ENCODE measurements at regions not wholly inside any gene's neighbourhood (a gene's known extent, or its start where the extent isn't known, plus 50 kb on each side); places are given as distances from the start of the nearest gene placed in this dataset.
A peak's percentile ranks its signal among the peaks of the same experiment; 100 is the strongest.
"Not testable (repeated sequence)": the region's sequence is repeated elsewhere in the genome, so short reads cannot be mapped to it uniquely, and the experiment has no call there.

DNA sequence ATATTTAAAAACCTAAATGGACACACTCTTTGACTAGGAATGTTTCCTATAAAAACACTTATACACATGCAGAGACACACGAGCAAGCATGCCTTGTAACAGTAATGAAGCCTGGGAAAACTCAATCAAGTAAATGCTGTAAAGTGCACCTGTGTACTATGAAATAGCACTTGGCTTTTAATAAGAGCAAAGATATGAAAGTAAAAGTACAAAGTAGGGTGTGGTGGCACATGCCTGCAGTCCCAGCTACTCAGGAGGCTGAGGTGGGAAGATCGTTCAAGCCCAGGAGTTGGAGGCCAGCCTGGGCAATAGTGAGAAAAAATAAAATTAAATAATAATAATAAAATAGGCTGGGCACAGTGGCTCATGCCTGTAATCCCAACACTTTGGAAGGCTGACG lies 166.9 kb upstream of the GRK3 start:
- Histone ChIP-seq H3K36me3 (ENCODE audit: control insufficient read depth in 4 of 4, insufficient read depth in 3 of 4, low read depth in 1 of 4, low read length in 3 of 4) (no peaks in the 10 kb centered on the region), H3K9me3 (ENCODE audit: control insufficient read depth in 4 of 4, low read length in 3 of 4) (no peaks in the 10 kb centered on the region), H3K27me3 (ENCODE audit: control insufficient read depth in 4 of 4, insufficient read depth in 4 of 4, low read length in 3 of 4) (no peaks in the 10 kb centered on the region), H3K4me1 (ENCODE audit: control insufficient read depth in 4 of 4, insufficient read depth in 4 of 4, low read length in 3 of 4) (peaks cover 28 to 60% (median 42%) of the 10 kb centered on the region in 4 donors), H3K4me3 (ENCODE audit: low read depth in 1 of 3, low read length in 3 of 3) (no peak overlapping the region), H3K9ac (ENCODE audit: low read depth in 1 of 2, low read length in 2 of 2) (no peak overlapping the region), H3K27ac (ENCODE audit: low read depth in 1 of 2, low read length in 2 of 2) (no peak overlapping the region)
- no peak for DNase-seq (ENCODE audit: low spot score)
- TF ChIP-seq SP1 (IDR thresholded peaks at IDR 0.05) (no peak), NR2F2 (IDR thresholded peaks at IDR 0.05) (no peak), FOXA2 (IDR thresholded peaks at IDR 0.05) (no peak), YY1 (IDR thresholded peaks at IDR 0.05) (no peak), EGR1 (IDR thresholded peaks at IDR 0.05; ENCODE audit: low read depth in 2 of 2) (no peak), RAD21 (IDR thresholded peaks at IDR 0.05) (no peak), JUND (IDR thresholded peaks at IDR 0.05) (no peak), RXRA (IDR thresholded peaks at IDR 0.05) (no peak), GABPA (IDR thresholded peaks at IDR 0.05 in 1 of 2, conservative IDR thresholded peaks at IDR 0.05 in 1 of 2) (no peak), FOXA1 (IDR thresholded peaks at IDR 0.05) (no peak), HNF4G (IDR thresholded peaks at IDR 0.05) (no peak), TAF1 (conservative IDR thresholded peaks at IDR 0.05) (no peak), HNF4A (conservative IDR thresholded peaks at IDR 0.05) (no peak)
- TF ChIP-seq, protein P1, sequence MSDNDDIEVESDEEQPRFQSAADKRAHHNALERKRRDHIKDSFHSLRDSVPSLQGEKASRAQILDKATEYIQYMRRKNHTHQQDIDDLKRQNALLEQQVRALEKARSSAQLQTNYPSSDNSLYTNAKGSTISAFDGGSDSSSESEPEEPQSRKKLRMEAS (IDR thresholded peaks at IDR 0.05), result no peak
- TF ChIP-seq, protein P2, sequence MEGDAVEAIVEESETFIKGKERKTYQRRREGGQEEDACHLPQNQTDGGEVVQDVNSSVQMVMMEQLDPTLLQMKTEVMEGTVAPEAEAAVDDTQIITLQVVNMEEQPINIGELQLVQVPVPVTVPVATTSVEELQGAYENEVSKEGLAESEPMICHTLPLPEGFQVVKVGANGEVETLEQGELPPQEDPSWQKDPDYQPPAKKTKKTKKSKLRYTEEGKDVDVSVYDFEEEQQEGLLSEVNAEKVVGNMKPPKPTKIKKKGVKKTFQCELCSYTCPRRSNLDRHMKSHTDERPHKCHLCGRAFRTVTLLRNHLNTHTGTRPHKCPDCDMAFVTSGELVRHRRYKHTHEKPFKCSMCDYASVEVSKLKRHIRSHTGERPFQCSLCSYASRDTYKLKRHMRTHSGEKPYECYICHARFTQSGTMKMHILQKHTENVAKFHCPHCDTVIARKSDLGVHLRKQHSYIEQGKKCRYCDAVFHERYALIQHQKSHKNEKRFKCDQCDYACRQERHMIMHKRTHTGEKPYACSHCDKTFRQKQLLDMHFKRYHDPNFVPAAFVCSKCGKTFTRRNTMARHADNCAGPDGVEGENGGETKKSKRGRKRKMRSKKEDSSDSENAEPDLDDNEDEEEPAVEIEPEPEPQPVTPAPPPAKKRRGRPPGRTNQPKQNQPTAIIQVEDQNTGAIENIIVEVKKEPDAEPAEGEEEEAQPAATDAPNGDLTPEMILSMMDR (IDR thresholded peaks at IDR 0.05; ENCODE audit: low read depth, low read length, missing input control), result no peak
- TF ChIP-seq, protein P3, sequence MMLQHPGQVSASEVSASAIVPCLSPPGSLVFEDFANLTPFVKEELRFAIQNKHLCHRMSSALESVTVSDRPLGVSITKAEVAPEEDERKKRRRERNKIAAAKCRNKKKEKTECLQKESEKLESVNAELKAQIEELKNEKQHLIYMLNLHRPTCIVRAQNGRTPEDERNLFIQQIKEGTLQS (IDR thresholded peaks at IDR 0.05), result no peak
- TF ChIP-seq, protein P4, sequence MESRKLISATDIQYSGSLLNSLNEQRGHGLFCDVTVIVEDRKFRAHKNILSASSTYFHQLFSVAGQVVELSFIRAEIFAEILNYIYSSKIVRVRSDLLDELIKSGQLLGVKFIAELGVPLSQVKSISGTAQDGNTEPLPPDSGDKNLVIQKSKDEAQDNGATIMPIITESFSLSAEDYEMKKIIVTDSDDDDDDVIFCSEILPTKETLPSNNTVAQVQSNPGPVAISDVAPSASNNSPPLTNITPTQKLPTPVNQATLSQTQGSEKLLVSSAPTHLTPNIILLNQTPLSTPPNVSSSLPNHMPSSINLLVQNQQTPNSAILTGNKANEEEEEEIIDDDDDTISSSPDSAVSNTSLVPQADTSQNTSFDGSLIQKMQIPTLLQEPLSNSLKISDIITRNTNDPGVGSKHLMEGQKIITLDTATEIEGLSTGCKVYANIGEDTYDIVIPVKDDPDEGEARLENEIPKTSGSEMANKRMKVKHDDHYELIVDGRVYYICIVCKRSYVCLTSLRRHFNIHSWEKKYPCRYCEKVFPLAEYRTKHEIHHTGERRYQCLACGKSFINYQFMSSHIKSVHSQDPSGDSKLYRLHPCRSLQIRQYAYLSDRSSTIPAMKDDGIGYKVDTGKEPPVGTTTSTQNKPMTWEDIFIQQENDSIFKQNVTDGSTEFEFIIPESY (IDR thresholded peaks at IDR 0.05), result no peak
- TF ChIP-seq, protein P5, sequence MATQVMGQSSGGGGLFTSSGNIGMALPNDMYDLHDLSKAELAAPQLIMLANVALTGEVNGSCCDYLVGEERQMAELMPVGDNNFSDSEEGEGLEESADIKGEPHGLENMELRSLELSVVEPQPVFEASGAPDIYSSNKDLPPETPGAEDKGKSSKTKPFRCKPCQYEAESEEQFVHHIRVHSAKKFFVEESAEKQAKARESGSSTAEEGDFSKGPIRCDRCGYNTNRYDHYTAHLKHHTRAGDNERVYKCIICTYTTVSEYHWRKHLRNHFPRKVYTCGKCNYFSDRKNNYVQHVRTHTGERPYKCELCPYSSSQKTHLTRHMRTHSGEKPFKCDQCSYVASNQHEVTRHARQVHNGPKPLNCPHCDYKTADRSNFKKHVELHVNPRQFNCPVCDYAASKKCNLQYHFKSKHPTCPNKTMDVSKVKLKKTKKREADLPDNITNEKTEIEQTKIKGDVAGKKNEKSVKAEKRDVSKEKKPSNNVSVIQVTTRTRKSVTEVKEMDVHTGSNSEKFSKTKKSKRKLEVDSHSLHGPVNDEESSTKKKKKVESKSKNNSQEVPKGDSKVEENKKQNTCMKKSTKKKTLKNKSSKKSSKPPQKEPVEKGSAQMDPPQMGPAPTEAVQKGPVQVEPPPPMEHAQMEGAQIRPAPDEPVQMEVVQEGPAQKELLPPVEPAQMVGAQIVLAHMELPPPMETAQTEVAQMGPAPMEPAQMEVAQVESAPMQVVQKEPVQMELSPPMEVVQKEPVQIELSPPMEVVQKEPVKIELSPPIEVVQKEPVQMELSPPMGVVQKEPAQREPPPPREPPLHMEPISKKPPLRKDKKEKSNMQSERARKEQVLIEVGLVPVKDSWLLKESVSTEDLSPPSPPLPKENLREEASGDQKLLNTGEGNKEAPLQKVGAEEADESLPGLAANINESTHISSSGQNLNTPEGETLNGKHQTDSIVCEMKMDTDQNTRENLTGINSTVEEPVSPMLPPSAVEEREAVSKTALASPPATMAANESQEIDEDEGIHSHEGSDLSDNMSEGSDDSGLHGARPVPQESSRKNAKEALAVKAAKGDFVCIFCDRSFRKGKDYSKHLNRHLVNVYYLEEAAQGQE (IDR thresholded peaks at IDR 0.05), result no peak
- WGBS, result 54% methylated on average over 3 of the region's 3 CpGs

DNA sequence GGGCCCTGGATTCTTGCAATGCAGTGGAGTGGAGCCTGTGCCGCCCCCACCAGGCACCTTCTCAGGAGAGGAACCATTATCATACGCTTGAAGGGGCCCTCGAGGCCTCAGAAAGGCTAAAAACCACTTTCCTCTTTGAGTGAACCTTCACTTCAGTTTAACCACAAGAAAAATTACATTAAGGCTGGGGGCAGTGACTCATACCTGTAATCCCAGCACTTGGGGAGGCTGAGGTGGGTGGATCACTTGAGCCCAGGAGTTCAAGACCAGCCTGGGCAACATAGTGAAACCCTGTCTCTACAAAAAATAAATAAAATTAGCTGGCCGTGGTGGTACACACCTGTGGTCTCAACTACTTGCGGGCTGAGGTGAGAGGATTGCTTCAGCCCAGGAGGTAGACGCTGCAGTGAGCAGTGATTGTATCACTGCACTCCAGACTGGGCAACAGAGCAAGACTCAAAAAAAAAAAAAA lies 165.8 kb upstream of the GRK3 start:
- not testable (repeated sequence) for H3K4me3 ChIP-seq (ENCODE audit: low read depth in 1 of 3, low read length in 3 of 3); H3K9me3 ChIP-seq (ENCODE audit: control insufficient read depth in 4 of 4, low read length in 3 of 4); H3K36me3 ChIP-seq (ENCODE audit: control insufficient read depth in 4 of 4, insufficient read depth in 3 of 4, low read depth in 1 of 4, low read length in 3 of 4); DNase-seq (ENCODE audit: low spot score); H3K9ac ChIP-seq (ENCODE audit: low read depth in 1 of 2, low read length in 2 of 2); H3K27me3 ChIP-seq (ENCODE audit: control insufficient read depth in 4 of 4, insufficient read depth in 4 of 4, low read length in 3 of 4)
- Histone ChIP-seq H3K27ac (ENCODE audit: low read depth in 1 of 2, low read length in 2 of 2) (peak overlapping the region in 1 of 2 donors; percentile 20), H3K4me1 (ENCODE audit: control insufficient read depth in 4 of 4, insufficient read depth in 4 of 4, low read length in 3 of 4) (peaks cover 24 to 64% (median 49%) of the 10 kb centered on the region in 4 donors)
- 88% methylated on average over 6 of the region's 6 CpGs for WGBS
